HG03039 (cell line): ENCODE measurements at regions not wholly inside any gene's neighbourhood (a gene's known extent, or its start where the extent isn't known, plus 50 kb on each side); places are given as distances from the start of the nearest gene placed in this dataset.

Experiments
- ATAC-seq: cut with Tn5 transposase; IDR thresholded peaks from one replicate; pipeline ENCODE4 v1.9.1; 2021; ENCODE audit warnings: mild to moderate bottlenecking, moderate library complexity; ENCODE audit not compliant: unreplicated experiment

DNA sequence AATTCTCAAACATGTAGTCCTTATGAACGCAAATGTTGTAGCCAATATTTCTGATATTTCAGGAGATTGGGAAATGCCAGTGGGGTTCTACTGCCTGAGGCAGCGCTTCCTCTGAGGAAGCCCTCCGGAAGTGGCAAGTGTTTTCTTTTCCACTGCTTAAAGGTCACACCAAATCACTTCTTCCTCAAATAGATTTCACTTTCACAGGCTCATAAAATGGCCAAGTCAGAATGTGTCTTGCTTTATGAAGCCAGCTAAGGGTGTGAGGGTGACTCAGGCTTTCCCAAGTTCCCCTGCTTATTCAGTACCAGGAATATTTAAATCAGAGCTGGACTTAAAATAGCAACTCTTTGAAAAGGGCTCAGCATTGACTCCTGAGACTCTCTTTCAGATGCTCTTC, 514.2 kb upstream of the DIPK2B start:
- no peak for ATAC-seq

DNA sequence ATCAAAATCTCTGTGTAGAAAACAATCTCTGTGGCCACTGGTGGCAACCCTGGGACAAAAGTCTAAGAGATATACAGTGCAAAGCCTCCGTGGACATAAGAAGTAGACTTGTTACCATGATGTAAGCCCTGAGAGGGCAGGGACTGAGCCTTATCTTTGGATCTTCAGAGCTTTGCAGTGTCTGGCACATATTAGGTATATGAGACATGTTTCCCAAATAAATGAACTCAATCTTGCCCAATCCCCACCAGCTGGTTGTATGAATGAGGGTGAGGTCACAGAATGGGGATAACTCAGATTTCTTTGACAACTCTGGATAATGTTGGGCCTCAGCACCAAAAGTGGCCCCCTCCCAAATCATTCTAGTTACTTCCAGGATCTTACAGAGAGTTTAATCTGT, 511.4 kb upstream of the DIPK2B start:
- ATAC-seq: no peak

DNA sequence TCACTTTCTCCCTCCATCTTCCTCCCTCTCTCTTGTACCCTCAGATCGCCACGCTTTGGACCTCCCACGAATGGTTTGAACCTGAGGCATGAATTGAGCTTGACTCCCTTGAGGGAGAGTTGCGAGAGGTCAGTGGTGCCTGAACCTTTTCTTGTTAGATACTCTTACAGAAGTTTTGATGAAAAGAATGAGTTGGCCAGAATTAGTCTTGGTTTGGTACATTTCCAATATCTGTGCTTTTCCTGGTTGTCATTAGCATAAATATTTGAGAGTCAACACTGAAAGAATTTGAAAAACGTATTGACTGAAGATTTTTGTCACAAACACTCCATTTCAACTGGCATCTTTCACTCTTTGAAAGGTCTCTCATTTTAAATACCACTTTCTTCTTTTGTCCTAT, 510.6 kb upstream of the DIPK2B start:
- ATAC-seq: no peak

DNA sequence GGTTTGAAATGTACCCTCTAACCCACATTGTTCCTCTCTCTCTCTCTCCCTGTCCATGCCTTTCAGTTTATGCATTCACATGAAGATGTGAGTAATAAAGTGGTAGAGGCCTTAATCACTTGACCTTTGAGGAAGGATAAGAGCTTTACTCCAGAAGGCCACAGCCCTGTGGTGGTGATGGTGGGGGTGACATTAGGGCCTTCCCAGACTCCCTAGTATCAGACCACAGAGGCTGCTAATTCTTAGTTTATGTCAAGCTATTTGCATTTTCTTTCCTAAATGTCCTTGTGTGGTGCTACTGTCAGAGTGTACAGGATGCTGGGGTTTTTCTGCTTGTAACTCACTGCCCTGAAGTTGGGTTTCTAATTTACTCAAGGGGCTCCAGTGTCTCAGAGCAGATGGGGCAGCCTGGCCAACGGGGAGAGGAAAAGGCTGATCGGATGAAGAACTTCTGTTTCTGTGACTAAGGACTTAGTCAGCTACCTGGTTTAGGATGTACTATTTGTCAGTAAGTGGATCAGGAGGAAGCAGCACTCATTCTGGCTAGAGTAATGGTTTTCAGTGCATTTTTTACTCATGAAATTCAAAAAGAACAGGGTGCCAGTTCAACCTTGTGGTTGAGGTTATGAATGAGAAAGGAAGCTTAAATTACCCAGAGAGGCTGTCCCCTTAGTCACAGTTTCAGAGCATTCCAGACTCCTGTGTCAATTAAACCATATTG, 509.6 kb upstream of the DIPK2B start:
- peak; percentile 92 for ATAC-seq

DNA sequence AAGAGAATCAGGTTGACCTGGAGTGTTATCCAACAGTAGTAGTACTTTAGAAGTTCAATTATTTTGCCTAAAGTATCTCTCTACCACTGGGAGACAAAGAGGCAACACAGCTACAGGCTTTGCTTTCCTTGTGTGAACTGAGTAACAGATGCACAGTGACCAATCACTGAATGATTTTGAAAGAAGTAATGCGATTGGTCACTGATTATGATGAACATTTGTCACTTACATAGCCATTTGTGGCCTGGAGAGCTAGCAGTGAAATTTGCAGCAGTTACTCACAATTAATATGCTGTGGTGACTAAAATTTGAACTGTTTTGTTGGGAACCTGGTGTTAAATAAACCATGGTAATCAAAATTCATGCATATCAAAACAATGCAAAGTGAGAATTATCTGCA, 508.7 kb upstream of the DIPK2B start:
- no peak for ATAC-seq

DNA sequence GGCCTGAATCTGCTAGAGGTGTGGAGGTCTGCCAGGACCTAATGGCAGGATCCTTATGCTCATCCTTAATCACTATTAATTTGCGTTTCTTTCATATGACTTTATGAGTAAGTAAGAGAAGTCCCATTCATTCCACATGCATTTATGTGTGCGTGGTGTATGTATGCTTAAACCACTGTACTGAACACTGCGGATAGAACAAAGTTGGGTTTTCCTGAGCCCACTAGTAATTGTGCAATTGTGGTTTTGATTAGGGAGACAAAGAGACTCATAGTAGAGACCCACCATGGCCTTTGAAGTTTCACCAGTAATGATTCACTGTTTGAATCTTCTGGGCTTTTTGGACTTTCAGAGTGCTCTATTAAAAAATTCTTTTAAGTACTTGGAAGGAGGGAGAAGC, 498.5 kb upstream of the DIPK2B start:
- no peak for ATAC-seq

DNA sequence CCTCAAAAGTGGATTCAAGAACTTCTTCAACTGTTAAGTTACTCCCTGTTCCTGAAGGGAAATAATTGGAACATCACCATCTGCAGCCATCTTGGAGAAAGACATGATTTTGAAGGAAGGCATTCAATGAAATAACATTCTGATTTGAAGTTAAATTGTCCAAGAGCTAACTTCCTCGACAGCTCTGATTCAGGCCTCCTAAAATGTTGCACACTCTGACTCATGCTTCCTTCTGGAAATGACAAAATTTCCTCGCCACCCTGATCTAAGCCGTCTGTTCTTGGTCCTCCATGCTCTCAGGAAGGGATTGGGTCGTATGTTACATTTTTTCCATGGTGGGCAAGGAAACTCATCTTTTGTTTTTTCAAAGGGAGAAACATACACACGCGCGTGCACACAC, 496.9 kb upstream of the DIPK2B start:
- ATAC-seq: no peak

DNA sequence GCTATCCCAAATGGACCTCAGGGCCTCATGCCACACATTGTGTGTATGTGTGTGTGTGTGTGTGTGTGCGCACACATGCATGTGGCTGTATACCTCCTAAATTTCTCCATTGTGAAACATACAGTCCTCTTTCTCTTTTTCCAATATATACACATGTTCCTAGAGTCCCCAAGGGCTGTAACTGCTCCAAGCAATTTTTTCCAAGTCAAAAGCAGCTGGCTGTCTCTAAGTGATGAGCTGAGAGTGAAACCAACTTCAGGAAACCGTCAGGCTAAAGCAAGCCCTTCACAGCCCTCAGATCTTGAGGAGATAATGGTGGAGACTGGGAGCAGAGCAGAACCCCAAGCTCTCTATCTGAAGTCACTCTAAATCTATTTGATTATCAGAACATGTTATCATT, 496.1 kb upstream of the DIPK2B start:
- ATAC-seq: no peak

DNA sequence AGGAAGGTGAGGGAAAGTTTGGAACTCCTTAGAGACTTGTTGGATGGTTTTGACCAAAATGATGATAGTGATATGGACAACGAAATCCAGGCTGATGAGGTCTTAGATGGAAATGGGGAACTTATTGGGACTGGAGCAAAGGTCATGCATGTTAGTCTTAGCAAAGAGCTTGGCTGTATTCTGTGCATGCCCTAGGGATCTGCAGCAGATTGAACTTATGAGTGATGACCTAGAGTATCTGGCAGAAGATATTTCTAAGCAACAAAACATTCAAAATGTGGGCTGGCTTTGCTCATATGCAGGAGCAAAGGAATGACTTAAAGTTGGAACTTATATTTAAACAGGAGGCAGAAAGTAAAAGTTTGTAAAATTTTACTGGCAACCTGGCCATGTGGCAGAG, 489.3 kb upstream of the DIPK2B start:
- ATAC-seq: no peak

DNA sequence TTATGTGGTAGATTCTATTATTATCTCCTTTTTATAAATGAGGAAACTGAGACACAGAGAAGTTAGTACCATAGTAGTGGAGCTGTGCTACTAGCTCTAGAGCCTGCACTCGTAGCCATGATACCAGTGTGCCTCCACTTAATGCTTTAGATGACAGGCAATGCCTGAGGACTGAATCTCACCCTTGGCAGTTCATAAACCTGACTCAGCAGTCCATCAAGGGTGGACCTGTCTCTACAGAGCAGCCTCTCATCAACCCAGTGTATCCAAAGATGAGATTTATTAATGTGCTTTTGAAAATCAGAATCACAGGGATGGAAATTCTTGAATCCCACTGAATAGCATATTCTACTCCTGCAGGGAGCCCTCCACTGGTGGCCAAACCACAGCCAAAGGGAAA, 483.2 kb upstream of the DIPK2B start:
- ATAC-seq: no peak

DNA sequence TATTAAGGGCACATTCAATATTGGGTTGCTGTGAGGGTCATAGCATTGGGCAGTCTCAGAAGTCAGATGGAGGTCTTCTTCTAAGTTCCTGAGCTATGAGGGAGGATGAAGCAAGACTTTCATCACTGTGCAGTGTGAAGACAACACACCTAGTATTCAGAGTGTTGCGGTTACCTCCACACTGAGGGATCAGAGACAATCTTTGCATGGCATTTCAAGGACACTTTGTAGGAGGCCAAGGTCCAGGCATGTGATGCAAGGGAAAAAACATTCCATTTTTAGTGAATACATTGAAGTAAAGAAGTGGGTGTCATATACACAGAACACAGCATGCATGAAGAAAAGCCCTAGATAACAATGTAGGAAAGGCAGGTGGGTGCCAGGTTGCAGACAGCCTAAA, 481.2 kb upstream of the DIPK2B start:
- no peak for ATAC-seq

DNA sequence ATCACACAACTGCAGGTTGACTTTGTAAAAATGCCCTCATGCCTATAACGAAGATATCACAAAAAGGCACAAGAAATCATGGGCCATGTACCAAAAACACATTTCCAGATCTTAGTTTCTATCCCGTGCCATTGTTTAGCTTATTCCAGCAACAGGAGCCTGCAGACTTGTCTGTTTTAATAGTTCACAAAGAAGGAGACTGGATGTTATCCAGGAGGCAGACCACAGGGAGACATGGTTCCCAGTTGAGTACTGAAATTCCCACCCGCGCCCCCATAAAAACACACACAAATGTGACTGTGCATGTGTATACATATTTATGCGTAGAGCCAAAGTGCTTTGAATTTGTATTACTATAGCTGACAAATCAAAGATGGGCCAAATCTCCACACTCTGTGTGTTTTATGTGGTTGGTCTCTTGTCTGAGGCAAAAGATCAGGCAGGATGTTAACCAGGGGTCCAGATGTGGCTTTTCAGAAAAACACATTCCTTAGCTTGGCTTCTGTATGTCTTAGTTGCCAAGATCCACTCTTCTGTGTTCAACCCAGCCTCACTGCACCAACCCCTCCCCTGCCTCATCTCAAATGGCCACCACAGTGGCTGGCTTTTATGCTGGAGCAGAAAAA, 469.2 kb upstream of the DIPK2B start:
- no peak for ATAC-seq

DNA sequence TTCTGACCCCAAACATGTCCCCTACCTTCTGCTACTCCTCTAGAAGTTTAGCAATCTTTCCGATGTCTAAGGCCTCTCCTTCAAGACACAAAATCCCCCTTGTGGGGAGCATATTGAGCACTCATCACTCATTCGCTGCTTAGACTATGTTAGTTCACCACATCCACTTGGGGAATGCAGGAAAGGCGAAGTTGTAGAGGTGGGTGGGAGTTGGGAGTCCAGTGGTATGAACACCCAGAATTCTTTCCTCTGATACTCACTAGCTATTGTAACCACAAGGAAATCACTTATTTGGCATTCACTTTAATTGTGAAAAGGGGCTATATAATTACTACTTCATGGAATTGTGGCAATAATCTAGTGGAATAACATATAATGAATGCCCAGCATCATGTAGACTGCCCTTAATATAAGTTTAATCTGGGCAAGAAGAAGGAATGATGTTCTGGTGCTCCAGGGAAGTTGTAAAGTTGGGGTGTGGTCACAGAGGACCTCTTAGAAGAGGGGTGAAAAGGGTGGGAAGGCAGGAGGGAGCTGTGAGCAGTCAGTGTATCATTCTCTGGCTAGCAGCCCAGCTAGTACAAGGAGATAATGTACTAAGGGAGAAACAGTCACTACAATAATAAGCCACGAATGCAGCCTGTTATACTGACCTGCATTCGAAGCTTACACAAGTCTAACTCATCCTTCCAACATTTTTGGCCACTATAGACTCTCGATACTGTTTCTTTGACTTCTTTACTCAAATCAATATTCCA, 468.2 kb upstream of the DIPK2B start:
- no peak for ATAC-seq

DNA sequence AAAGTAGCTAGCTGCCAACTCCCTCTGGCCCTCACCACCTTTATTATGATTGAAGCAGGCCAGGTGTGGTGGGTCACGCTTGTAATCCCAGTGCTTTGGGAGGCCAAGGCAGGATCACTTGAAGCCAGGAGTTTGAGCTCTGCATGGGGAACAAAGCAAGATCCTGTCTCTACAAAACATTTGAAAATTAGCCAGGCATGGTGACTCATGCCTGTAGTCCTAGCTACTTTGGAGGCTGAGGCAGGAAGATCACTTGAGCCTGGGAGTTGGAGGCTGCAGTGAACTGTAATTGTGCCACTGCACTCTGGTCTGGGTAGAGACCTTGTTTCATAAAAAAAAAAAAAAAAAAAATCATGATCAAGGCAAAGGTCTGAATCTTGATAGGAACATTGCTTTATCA, 467.0 kb upstream of the DIPK2B start:
- no peak for ATAC-seq

DNA sequence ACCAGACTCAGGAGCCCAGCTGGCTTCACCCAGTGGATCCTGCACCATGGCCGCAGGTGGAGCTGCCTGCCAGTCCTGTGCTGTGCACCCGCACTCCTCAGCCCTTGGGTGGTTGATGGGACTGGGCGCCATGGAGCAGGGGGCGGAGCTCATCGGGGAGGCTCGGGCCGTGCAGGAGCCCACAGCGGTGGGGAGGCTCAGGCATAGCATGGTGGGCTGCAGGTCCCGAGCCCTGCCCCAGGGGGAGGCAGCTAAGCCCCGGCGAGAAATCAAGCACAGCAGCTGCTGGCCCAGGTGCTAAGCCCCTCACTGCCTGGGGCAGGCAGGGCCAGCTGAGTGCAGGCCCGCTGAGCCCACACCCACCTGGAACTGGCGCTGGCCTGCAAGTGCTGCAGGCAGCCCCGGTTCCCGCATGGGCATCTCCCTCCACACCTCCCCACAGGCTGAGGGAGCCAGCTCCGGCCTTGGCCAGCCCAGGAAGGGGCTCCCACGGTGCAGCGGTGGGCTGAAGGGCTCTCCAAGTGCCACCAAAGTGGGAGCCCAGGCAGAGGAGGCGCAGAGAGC, 464.1 kb upstream of the DIPK2B start:
- ATAC-seq: no peak

DNA sequence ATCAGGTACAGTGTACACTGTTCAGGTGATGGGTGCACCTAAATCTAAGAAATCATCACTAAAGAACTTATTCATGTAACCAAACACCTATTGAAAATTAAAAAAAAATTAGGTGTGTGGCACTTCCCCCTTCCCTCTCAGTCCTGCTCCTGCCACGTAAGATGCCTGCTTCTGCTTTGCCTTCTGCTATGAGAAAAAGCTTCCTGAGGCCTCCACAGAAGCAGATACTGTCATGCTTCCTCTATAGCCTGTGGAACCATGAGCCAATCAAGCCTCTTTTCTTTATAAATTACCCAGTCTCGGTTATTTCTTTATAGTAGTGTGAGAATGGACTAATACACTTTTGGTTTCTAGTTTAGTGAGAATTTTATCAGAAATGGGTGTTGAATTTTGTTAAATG, 459.8 kb upstream of the DIPK2B start:
- no peak for ATAC-seq

DNA sequence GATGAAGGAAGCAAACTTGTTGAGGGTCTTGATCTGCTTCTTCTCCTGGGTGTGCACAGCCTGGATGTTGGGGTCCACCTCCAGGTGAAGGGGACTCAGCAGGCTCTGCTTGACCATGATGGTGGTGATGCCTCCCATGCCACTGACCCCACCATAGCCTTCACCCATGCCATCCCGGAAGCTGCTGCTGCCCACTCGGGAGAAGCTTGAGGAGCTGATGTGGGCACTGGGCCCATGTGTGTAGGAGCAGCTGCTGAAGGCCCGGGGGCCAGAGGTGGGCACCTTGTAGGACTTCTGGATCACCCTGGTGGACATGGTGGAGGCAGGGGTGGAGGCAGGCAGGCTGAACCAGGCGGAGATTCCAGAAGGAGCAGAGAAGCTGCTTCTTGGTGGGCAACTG, 432.7 kb upstream of the DIPK2B start:
- ATAC-seq: no peak

DNA sequence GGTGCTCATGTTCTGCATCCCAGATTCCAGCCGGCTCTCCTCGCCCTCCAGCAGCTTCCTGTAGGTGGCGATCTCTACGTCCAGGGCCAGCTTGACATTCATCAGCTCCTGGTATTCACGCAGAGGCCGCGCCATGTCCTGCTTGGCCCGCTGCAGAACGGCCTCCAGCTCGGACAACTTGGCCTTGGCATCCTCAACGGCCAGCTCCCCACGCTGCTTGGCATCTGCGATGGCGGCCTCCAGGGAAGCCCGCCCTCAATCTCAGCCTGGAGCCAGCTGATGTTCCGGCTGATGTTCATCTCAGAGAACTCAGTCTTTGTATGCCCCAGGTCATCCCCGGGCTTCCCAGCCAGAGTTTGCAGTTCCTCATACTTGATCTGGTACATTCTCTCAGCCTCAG, 431.8 kb upstream of the DIPK2B start:
- no peak for ATAC-seq

DNA sequence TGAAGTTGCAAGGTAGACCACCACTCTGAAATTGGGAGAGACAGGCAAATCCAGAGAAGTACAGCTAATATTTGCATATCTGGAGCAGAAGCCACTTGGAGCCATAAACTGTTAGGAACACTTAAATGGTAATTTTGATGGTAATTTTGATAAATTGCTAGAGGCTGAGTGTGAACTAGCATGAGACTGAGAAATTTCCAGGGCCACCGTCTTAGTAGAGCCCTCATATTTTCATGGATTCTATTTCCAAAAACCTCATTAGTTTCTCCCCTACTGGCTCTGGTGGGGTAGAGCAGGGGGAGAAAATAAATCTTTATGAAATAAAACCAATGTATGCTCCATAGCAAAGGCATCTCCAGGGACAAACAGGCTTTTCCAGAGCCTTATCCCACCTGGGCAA, 429.4 kb upstream of the DIPK2B start:
- ATAC-seq: no peak

DNA sequence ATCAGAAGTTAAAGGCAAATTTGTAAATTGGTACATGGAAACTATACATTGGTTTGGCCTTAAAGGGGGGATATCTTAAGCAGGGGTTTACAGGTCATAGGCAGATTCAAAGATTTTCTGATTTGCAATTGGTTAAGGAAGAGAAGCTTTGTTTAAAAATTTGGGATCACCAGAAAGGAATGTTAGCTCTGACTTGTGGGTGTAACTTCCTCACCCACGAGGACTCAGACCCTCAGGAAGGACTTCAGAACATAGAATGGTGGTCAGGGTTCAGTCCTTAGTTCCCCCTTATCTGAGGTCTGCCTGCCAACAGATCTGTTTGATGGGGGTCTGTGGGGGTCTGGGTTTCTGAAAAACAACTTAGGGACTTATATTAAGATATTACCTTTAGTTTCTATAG, 427.4 kb upstream of the DIPK2B start:
- ATAC-seq: no peak

DNA sequence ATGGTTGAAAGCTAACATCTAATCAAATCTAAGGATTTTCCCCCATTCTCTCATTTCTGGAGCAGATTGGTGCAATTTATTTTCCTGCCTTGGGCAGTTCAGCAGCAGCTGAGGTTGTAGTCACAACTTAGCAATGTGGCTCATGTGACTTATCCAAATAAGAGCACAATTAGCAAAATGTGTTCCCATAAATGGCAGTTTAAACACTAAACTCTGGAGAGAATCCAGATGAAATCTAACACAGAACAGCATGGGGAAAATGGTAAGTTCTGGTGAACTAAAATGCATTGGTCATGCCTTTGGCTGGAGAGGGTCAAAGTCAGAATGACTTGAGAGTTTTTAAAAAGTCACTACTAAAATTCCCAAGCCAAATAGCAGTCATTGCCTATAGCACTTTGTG, 422.6 kb upstream of the DIPK2B start:
- ATAC-seq: no peak

DNA sequence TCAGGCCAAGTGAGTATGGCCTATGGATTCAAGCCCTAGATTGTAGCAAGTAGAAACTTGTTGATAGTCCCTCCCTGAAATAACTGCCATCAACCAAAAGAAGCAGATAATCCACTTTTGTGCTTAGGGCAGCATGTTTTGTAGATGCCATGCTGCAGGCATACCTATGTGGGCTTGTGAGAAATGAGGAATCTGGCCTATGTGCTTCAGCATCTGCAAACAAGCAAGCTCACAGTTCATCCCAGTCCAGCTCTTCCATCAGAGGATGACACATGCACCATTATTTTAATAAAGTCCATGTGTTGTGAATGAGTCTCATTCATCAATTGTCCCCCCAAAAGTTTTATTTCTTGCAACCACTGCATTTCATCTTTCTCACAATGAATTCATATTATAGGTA, 421.9 kb upstream of the DIPK2B start:
- ATAC-seq: no peak
